Progenitor cell of endocrine pancreas (in vitro differentiated cells): ENCODE measurements at regions not wholly inside any gene's neighbourhood (a gene's known extent, or its start where the extent isn't known, plus 50 kb on each side); places are given as distances from the start of the nearest gene placed in this dataset.

ENCODE experiments used
- DNase-seq: peaks from one replicate; pipeline ENCODE4 v3.0.0; 2021; ENCODE audit warnings: low spot score; ENCODE audit not compliant: unreplicated experiment
- H3K27ac Mint-ChIP-seq: 2 replicates; pipeline ENCODE4 v1.8.0; 2021; ENCODE audit warnings: mild to moderate bottlenecking, moderate library complexity, mixed read lengths
- H3K27me3 Mint-ChIP-seq: 2 replicates; pipeline ENCODE4 v1.8.0; 2021; ENCODE audit warnings: mixed read lengths
- H3K36me3 Mint-ChIP-seq: 2 replicates; pipeline ENCODE4 v1.8.0; 2022; ENCODE audit warnings: mixed read lengths; ENCODE audit not compliant: insufficient read depth
- H3K4me1 Mint-ChIP-seq: 2 replicates; pipeline ENCODE4 v1.8.0; 2021; ENCODE audit warnings: low read depth, mixed read lengths
- H3K4me3 Mint-ChIP-seq: 2 replicates; pipeline ENCODE4 v1.8.0; 2021; ENCODE audit warnings: low read depth, mild to moderate bottlenecking, moderate library complexity, mixed read lengths
- H3K9me3 Mint-ChIP-seq: 2 replicates; pipeline ENCODE4 v1.8.0; 2021; ENCODE audit warnings: low read depth, mixed read lengths
- TF ChIP-seq, protein P1 (sequence below): fragments of 200-600 bp; sonication (generic); IDR thresholded peaks from one replicate; pipeline ENCODE4 v1.5.0; 2021; ENCODE audit warnings: antibody characterized with exemption, mild to moderate bottlenecking; ENCODE audit not compliant: unreplicated experiment

DNA sequence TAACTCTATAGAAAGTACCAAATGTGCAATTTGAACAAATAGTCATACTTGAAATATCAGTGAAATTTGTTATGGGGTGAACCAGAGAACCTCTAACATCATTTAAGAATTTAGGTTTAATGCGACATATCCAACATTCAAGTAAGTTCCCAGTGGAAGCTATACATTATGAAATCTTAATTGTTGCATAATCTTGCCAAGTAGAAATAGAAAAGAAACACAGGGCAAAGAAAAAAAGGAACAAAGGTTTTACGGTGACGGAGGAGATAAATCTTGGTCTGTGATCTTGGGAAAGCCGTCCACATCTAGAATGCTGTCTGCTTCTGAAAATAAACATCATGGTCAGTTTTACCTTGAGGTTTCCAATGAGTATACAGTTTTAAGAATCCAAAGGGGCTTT, 445.7 kb downstream of the RFC3 start:
- H3K4me1 Mint-ChIP-seq: no peaks in the 10 kb centered on the region

DNA sequence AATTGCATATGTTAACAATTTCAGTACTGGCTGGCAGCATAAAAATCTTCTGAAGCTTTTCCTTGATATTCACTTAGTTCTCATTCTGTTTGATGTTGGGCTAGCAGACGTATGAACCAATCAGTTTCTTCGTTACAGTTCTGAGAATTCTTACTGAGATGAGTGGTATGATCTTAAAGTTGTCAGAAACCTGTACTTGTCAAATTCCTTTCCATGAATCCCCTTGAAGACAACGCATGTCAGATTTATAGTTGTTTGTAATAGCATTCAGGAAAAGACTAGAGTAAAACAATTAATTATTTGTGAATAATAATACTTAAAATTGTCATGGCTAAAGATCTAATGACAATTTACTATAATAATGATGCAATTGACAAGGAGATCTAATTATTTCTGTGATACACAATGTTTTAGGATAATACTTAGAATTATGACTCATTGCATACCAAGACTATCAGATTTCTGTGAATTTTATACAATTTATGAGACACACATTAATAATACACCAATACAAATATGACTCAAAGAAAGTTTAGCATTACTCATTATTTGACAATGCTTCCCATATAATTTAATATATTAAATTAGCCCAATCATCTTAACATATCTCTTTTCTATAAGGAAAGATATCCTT, 447.2 kb downstream of the RFC3 start:
- H3K27me3 Mint-ChIP-seq: no peaks in the 10 kb centered on the region
- TF ChIP-seq, protein P1, sequence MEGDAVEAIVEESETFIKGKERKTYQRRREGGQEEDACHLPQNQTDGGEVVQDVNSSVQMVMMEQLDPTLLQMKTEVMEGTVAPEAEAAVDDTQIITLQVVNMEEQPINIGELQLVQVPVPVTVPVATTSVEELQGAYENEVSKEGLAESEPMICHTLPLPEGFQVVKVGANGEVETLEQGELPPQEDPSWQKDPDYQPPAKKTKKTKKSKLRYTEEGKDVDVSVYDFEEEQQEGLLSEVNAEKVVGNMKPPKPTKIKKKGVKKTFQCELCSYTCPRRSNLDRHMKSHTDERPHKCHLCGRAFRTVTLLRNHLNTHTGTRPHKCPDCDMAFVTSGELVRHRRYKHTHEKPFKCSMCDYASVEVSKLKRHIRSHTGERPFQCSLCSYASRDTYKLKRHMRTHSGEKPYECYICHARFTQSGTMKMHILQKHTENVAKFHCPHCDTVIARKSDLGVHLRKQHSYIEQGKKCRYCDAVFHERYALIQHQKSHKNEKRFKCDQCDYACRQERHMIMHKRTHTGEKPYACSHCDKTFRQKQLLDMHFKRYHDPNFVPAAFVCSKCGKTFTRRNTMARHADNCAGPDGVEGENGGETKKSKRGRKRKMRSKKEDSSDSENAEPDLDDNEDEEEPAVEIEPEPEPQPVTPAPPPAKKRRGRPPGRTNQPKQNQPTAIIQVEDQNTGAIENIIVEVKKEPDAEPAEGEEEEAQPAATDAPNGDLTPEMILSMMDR: no peak
- no peak overlapping the region for H3K4me3 Mint-ChIP-seq
- DNase-seq: no peak
- H3K36me3 Mint-ChIP-seq: no peaks in the 10 kb centered on the region
- H3K4me1 Mint-ChIP-seq: no peaks in the 10 kb centered on the region
- no peak overlapping the region for H3K27ac Mint-ChIP-seq
- H3K9me3 Mint-ChIP-seq: no peaks in the 10 kb centered on the region

More for the DNA sequence above, 445.7 kb downstream of the RFC3 start:
- H3K36me3 Mint-ChIP-seq: no peaks in the 10 kb centered on the region
- TF ChIP-seq, protein P1: no peak
- no peak for DNase-seq
- H3K27me3 Mint-ChIP-seq: no peaks in the 10 kb centered on the region
- H3K27ac Mint-ChIP-seq: no peak overlapping the region
- no peak overlapping the region for H3K4me3 Mint-ChIP-seq
- no peaks in the 10 kb centered on the region for H3K9me3 Mint-ChIP-seq

DNA sequence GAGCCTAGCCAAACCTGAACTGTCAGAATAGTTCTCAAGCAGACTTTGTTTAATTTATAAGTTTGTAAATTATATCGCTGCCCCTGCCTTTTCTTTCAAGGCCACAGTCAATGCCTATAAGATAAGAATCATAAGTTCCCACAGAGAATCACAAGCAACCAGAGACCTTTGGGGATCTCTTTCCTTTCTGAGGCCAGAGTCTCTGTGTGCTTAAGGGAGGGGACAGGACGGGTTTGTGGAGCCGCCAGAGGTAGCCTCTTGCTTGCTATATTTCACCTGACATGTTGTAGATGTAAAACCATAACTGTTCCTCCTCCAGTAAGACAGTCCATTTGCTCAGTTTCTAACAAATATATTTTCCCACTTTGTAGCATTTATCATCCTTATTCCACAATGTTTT, 458.8 kb downstream of the RFC3 start:
- H3K27me3 Mint-ChIP-seq: no peaks in the 10 kb centered on the region
- no peak overlapping the region for H3K27ac Mint-ChIP-seq
- peaks cover 3% of the 10 kb centered on the region for H3K9me3 Mint-ChIP-seq
- no peaks in the 10 kb centered on the region for H3K36me3 Mint-ChIP-seq
- DNase-seq: no peak
- TF ChIP-seq, protein P1: no peak
- H3K4me1 Mint-ChIP-seq: peaks cover 5% of the 10 kb centered on the region
- no peak overlapping the region for H3K4me3 Mint-ChIP-seq

DNA sequence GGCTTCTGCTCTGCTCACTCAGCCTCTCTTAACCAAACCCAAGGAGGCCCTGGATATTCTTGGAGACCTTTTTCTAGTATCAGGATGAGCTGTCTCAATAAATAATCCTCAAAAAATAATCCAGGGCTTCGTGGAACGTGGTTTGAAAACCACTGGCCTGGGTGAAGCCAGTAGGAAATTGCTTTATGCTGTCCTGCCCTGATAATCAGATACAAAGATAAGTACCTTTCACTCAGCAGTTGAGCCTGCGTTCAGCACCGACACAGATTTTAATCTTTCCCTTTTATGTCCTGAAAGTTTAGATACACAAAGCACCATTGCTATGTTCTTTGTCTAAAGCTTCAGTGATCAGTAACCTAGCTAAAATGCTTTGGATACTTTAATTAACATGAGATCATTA, 460.0 kb downstream of the RFC3 start:
- no peaks in the 10 kb centered on the region for H3K27me3 Mint-ChIP-seq
- H3K9me3 Mint-ChIP-seq: peaks cover 3% of the 10 kb centered on the region
- peaks cover 5% of the 10 kb centered on the region for H3K4me1 Mint-ChIP-seq
- no peak overlapping the region for H3K27ac Mint-ChIP-seq
- no peak for DNase-seq
- no peaks in the 10 kb centered on the region for H3K36me3 Mint-ChIP-seq
- H3K4me3 Mint-ChIP-seq: no peak overlapping the region
- TF ChIP-seq, protein P1: no peak

DNA sequence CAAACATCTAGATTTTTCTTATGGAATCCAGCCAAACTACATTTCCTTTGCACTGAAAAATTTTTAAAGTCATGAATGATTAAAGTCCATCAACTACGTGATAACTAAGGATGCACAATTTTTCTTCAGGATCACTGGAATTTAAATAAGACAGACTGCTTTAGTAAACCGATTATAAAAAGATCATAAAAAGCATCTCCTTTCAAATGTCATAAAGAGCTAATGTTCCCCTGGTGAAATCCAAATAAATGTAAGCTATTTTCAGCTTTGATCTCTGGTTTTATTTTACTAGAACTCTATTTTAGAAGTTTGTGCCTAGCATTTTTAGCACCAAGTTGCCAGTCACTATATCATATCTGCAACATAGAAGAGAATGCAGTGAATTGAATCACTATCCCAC, 460.8 kb downstream of the RFC3 start:
- TF ChIP-seq, protein P1: no peak
- Mint-ChIP-seq H3K4me1 (peaks cover 5% of the 10 kb centered on the region), H3K27ac (no peak overlapping the region), H3K4me3 (no peak overlapping the region), H3K9me3 (peaks cover 8% of the 10 kb centered on the region), H3K36me3 (no peaks in the 10 kb centered on the region), H3K27me3 (no peaks in the 10 kb centered on the region)
- no peak for DNase-seq
